Skeletal muscle tissue (tissue), 3 donors: ENCODE measurements at regions not wholly inside any gene's neighbourhood (a gene's known extent, or its start where the extent isn't known, plus 50 kb on each side); places are given as distances from the start of the nearest gene placed in this dataset.

Experiments
- H3K27ac ChIP-seq: one replicate; pipeline ENCODE4 v1.7.0; 2013; ENCODE audit warnings: mild to moderate bottlenecking, low read depth, low read length, inconsistent platforms
- H3K27me3 ChIP-seq, 3 donors: one replicate each; pipeline ENCODE4 v1.7.0; 2013; ENCODE audit warnings: low read length in 3 of 3; ENCODE audit not compliant: control insufficient read depth in 3 of 3, insufficient read depth in 3 of 3
- H3K36me3 ChIP-seq, 3 donors: one replicate each; pipeline ENCODE4 v1.7.0; 2013; ENCODE audit warnings: low read length in 3 of 3; ENCODE audit not compliant: control insufficient read depth in 3 of 3, insufficient read depth in 3 of 3
- H3K4me1 ChIP-seq, 3 donors: one replicate each; pipeline ENCODE4 v1.7.0; 2013; ENCODE audit warnings: low read length in 3 of 3, mild to moderate bottlenecking in 3 of 3; ENCODE audit not compliant: control insufficient read depth in 3 of 3, insufficient read depth in 3 of 3
- H3K4me3 ChIP-seq, 3 donors: one replicate each; pipeline ENCODE4 v1.7.0; 2013; ENCODE audit warnings: low read length in 3 of 3
- H3K9ac ChIP-seq, 3 donors: one replicate each; pipeline ENCODE4 v1.7.0; 2013; ENCODE audit warnings: low read length in 3 of 3, mild to moderate bottlenecking in 3 of 3, moderate library complexity in 2 of 3, low read depth in 1 of 3
- H3K9me3 ChIP-seq, 3 donors: one replicate each; pipeline ENCODE4 v1.7.0; 2013; ENCODE audit warnings: low read length in 3 of 3; ENCODE audit not compliant: control insufficient read depth in 3 of 3
- donor health status: Osteomylitis.

DNA sequence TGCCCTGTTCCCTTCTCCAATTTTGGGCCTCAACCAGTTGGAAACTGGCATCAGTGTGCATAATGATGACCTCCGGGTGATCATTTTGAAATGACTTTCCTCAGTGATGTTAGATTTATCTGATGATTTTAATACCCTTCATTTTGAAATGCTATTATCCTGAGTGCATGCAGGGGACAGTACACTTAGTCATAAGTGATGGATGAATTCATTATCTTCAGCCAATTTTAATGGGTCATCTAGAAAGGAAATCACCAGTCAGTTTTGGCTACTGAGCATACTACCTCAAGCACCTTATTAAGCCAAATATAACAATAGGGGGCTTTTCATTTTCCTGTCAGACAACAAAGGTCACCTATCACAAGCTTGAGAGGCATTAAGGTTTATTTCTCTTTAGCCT is 118.5 kb upstream of the MIR17HG start:
- Histone ChIP-seq H3K4me3 (no peak overlapping the region), H3K9ac (no peak overlapping the region), H3K27me3 (no peaks in the 10 kb centered on the region), H3K36me3 (no peaks in the 10 kb centered on the region), H3K4me1 (no peaks in the 10 kb centered on the region), H3K27ac (no peak overlapping the region), H3K9me3 (no peaks in the 10 kb centered on the region)

GRCh38 chr13:91232716-91233115 is 114.8 kb upstream of the MIR17HG start:
- H3K27me3 ChIP-seq: no peaks in the 10 kb centered on the region
- no peak overlapping the region for H3K4me3 ChIP-seq
- no peaks in the 10 kb centered on the region for H3K9me3 ChIP-seq
- no peak overlapping the region for H3K27ac ChIP-seq
- H3K36me3 ChIP-seq: no peaks in the 10 kb centered on the region
- H3K9ac ChIP-seq: no peak overlapping the region
- H3K4me1 ChIP-seq: no peaks in the 10 kb centered on the region

- H3K36me3 ChIP-seq: no peaks in the 10 kb centered on the region
- H3K27me3 ChIP-seq: no peaks in the 10 kb centered on the region
- H3K9ac ChIP-seq: no peak overlapping the region
- H3K9me3 ChIP-seq: no peaks in the 10 kb centered on the region
- H3K4me3 ChIP-seq: no peak overlapping the region
- no peaks in the 10 kb centered on the region for H3K4me1 ChIP-seq
- no peak overlapping the region for H3K27ac ChIP-seq
These were observed 114.2 kb upstream of the MIR17HG start for GRCh38 chr13:91233291-91233690.

- H3K9ac ChIP-seq: no peak overlapping the region
- no peak overlapping the region for H3K4me3 ChIP-seq
- no peaks in the 10 kb centered on the region for H3K9me3 ChIP-seq
- H3K4me1 ChIP-seq: no peaks in the 10 kb centered on the region
- no peaks in the 10 kb centered on the region for H3K27me3 ChIP-seq
- no peak overlapping the region for H3K27ac ChIP-seq
- no peaks in the 10 kb centered on the region for H3K36me3 ChIP-seq
These were observed 111.3 kb upstream of the MIR17HG start for GRCh38 chr13:91236182-91236581.

GRCh38 chr13:91236921-91237320 is 110.6 kb upstream of the MIR17HG start:
- Histone ChIP-seq H3K27ac (no peak overlapping the region), H3K4me1 (no peaks in the 10 kb centered on the region), H3K27me3 (no peaks in the 10 kb centered on the region), H3K36me3 (no peaks in the 10 kb centered on the region), H3K4me3 (no peak overlapping the region), H3K9ac (no peak overlapping the region), H3K9me3 (no peaks in the 10 kb centered on the region)

DNA sequence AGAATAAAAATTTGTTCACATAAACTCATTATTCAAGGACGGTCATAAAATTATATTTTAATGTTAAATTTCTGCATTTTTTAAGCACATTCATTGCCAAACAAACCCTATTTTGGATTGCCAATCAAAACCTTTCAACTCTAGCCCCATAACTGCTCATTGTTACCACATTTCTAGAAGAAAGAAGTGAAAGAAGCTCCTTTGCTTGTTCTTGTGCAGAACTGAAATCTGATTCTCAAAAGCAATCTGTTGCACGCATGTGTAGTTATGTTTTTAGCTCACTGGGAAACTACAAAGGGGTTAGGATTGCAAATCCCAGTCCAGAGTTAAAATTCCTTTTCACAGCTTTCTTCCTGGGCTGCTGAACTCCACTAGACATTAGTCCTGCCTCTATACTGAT is 109.5 kb upstream of the MIR17HG start:
- Histone ChIP-seq H3K27me3 (no peaks in the 10 kb centered on the region), H3K36me3 (no peaks in the 10 kb centered on the region), H3K4me1 (no peaks in the 10 kb centered on the region), H3K4me3 (no peak overlapping the region), H3K27ac (no peak overlapping the region), H3K9me3 (no peaks in the 10 kb centered on the region), H3K9ac (no peak overlapping the region)

DNA sequence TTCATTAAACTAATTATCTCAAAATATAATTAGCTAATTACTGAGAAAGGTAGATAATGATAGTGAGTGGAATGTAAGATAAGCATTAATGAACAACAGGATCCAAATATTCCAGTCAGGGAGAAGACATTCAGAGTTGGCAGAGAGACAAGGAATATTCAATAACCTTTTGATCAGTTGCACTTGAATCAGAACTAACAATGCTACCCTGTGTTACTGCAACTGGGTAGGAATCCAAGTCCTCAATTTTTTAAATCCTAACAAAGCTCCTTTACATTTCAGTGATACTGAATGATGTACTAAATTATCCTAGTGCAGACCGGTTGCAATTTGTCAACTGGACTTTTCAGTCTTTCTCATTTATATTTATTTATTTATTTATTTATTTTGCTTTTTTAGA is 107.1 kb upstream of the MIR17HG start:
- Histone ChIP-seq H3K9me3 (no peaks in the 10 kb centered on the region), H3K9ac (no peak overlapping the region), H3K4me3 (no peak overlapping the region), H3K36me3 (no peaks in the 10 kb centered on the region), H3K4me1 (no peaks in the 10 kb centered on the region), H3K27me3 (no peaks in the 10 kb centered on the region), H3K27ac (no peak overlapping the region)

GRCh38 chr13:91241221-91241933 is 106.1 kb upstream of the MIR17HG start:
- no peaks in the 10 kb centered on the region for H3K27me3 ChIP-seq
- no peak overlapping the region for H3K4me3 ChIP-seq
- no peaks in the 10 kb centered on the region for H3K9me3 ChIP-seq
- H3K9ac ChIP-seq: no peak overlapping the region
- H3K36me3 ChIP-seq: no peaks in the 10 kb centered on the region
- no peak overlapping the region for H3K27ac ChIP-seq
- no peaks in the 10 kb centered on the region for H3K4me1 ChIP-seq

GRCh38 chr13:91242652-91243051 is 104.8 kb upstream of the MIR17HG start:
- no peaks in the 10 kb centered on the region for H3K27me3 ChIP-seq
- no peak overlapping the region for H3K4me3 ChIP-seq
- H3K9me3 ChIP-seq: no peaks in the 10 kb centered on the region

DNA sequence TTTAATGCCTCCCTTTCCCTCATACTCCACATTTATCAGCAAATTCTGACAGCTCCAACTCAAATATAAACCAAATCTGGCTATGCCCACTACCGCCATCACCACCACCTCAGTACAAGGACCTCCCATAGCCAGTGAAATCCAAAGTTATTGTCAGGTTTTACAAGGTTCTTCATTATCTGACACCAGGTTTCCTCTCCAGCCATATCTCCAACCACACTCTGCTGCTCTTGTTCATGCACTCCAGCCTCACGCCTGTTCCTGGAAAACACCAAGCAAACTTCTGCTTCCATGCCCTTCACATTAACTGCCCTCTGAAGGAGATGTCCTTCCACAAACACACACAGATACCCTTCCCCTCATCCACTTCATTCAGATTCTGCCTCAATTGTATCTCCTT is 102.2 kb upstream of the MIR17HG start:
- no peak overlapping the region for H3K9ac ChIP-seq
- no peaks in the 10 kb centered on the region for H3K9me3 ChIP-seq
- no peaks in the 10 kb centered on the region for H3K27me3 ChIP-seq
- no peaks in the 10 kb centered on the region for H3K4me1 ChIP-seq
- H3K4me3 ChIP-seq: no peak overlapping the region
- H3K27ac ChIP-seq: no peak overlapping the region
- H3K36me3 ChIP-seq: no peaks in the 10 kb centered on the region

More at GRCh38 chr13:91242652-91243051, 104.8 kb upstream of the MIR17HG start:
- H3K4me1 ChIP-seq: no peaks in the 10 kb centered on the region
- H3K36me3 ChIP-seq: no peaks in the 10 kb centered on the region
- no peak overlapping the region for H3K27ac ChIP-seq
- no peak overlapping the region for H3K9ac ChIP-seq
